OCI-LY7 (cell line): ENCODE measurements at regions not wholly inside any gene's neighbourhood (a gene's known extent, or its start where the extent isn't known, plus 50 kb on each side); places are given as distances from the start of the nearest gene placed in this dataset.

ENCODE experiments used
- CTCF ChIP-seq: fragments of 200-600 bp; sonication (generic); conservative IDR thresholded peaks from 2 replicates; pipeline ENCODE4 v1.5.1; 2014; ENCODE audit warnings: mild to moderate bottlenecking, antibody characterized with exemption, low read length, moderate library complexity, mixed read lengths
- EZH2phosphoT487 ChIP-seq: fragments of 200-600 bp; sonication (generic); IDR thresholded peaks from 2 replicates; pipeline ENCODE4 v1.6.1; 2018; ENCODE audit warnings: low read depth, borderline replicate concordance, mild to moderate bottlenecking, mixed run types, antibody characterized with exemption, low read length, moderate library complexity, mixed read lengths

- TF ChIP-seq CTCF (no peak), EZH2phosphoT487 (no peak)
These were observed 90.1 kb downstream of the MYCN start for GRCh38 chr2:16030206-16031057.
